ENCODE measurements at regions not wholly inside any gene's neighbourhood (a gene's known extent, or its start where the extent isn't known, plus 50 kb on each side); places are given as distances from the start of the nearest gene placed in this dataset.

GRCh38 chr12:88336076-88336739, 194.1 kb downstream of the TMTC3 start:
- no peaks in the 10 kb centered on the region for H3K36me3 ChIP-seq (replicated peaks in 1 of 2)
- intact Hi-C loops (cut with DNase I) = no loop called here
- H3K9me3 ChIP-seq (replicated peaks in 1 of 3) = no peaks in the 10 kb centered on the region
- TF ChIP-seq POLR2A (IDR thresholded peaks at IDR 0.05) (no peak), CTCF (IDR thresholded peaks at IDR 0.05) (no peak)
- DNase-seq = no peak
- H3K27ac ChIP-seq = no peak overlapping the region
- H3K4me3 ChIP-seq = no peak overlapping the region
- WGBS, 4 donors = 61 to 66% (median 64%) methylated on average over 8 of the region's 8 CpGs
- no peaks in the 10 kb centered on the region for H3K27me3 ChIP-seq
- no peaks in the 10 kb centered on the region for H3K4me1 ChIP-seq (replicated peaks in 1 of 2)

GRCh38 chr12:88338486-88338885, 196.4 kb downstream of the TMTC3 start:
- Histone ChIP-seq H3K27me3 (no peaks in the 10 kb centered on the region), H3K27ac (no peak overlapping the region), H3K9me3 (replicated peaks in 1 of 3) (no peaks in the 10 kb centered on the region), H3K4me1 (replicated peaks in 1 of 2) (no peaks in the 10 kb centered on the region), H3K36me3 (replicated peaks in 1 of 2) (no peaks in the 10 kb centered on the region), H3K4me3 (no peak overlapping the region)
- TF ChIP-seq CTCF (IDR thresholded peaks at IDR 0.05) (no peak), POLR2A (IDR thresholded peaks at IDR 0.05) (no peak)
- 0% methylated on average over 1 of the region's 1 CpG for WGBS, 4 donors
- intact Hi-C loops (cut with DNase I) = no loop called here
- DNase-seq = no peak

GRCh38 chr12:88339254-88339949, 197.3 kb downstream of the TMTC3 start:
- H3K27me3 ChIP-seq = no peaks in the 10 kb centered on the region
- TF ChIP-seq CTCF (IDR thresholded peaks at IDR 0.05) = no peak
- TF ChIP-seq POLR2A (IDR thresholded peaks at IDR 0.05) = no peak

GRCh38 chr12:88339966-88340365, 197.9 kb downstream of the TMTC3 start:
- Histone ChIP-seq H3K36me3 (replicated peaks in 1 of 2) (no peaks in the 10 kb centered on the region), H3K9me3 (replicated peaks in 1 of 3) (no peaks in the 10 kb centered on the region), H3K4me3 (no peak overlapping the region), H3K4me1 (replicated peaks in 1 of 2) (no peaks in the 10 kb centered on the region), H3K27ac (no peak overlapping the region), H3K27me3 (no peaks in the 10 kb centered on the region)
- 24 to 50% (median 36%) methylated on average over 1 of the region's 1 CpG for WGBS, 4 donors
- DNase-seq = no peak
- TF ChIP-seq POLR2A (IDR thresholded peaks at IDR 0.05) (no peak), CTCF (IDR thresholded peaks at IDR 0.05) (no peak)
- intact Hi-C loops (cut with DNase I) = no loop called here

More at GRCh38 chr12:88339254-88339949, 197.3 kb downstream of the TMTC3 start:
- Histone ChIP-seq H3K9me3 (replicated peaks in 1 of 3) (no peaks in the 10 kb centered on the region), H3K4me3 (no peak overlapping the region), H3K36me3 (replicated peaks in 1 of 2) (no peaks in the 10 kb centered on the region), H3K27ac (no peak overlapping the region), H3K4me1 (replicated peaks in 1 of 2) (no peaks in the 10 kb centered on the region)
- WGBS, 4 donors = 95 to 99% (median 96%) methylated on average over 1 of the region's 1 CpG
- intact Hi-C loops (cut with DNase I) = no loop called here
- DNase-seq = no peak

Data from adrenal gland (tissue), 9 donors.